ENCODE measurements at regions not wholly inside any gene's neighbourhood (a gene's known extent, or its start where the extent isn't known, plus 50 kb on each side); places are given as distances from the start of the nearest gene placed in this dataset.

DNA sequence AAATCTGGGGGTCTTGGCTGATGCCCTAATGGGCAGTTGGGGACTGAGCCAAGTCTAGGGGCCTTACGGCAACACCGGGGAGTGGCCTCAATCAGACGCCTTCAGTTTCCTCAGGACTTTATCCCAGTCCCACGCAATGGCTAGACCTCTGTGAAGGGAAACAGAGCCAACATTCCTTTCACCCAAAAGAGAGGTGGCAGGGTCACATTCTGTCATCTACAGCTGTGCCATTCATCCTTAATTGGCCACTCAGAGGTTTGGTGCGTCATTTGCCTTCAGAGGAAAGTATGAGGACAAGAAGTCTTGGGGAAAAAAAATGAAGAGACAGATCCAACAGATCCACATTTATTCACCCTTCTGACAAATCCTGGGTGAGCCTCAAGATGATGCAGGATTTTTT is 166.9 kb upstream of the AVPR1A start:
- TF ChIP-seq, protein P1, sequence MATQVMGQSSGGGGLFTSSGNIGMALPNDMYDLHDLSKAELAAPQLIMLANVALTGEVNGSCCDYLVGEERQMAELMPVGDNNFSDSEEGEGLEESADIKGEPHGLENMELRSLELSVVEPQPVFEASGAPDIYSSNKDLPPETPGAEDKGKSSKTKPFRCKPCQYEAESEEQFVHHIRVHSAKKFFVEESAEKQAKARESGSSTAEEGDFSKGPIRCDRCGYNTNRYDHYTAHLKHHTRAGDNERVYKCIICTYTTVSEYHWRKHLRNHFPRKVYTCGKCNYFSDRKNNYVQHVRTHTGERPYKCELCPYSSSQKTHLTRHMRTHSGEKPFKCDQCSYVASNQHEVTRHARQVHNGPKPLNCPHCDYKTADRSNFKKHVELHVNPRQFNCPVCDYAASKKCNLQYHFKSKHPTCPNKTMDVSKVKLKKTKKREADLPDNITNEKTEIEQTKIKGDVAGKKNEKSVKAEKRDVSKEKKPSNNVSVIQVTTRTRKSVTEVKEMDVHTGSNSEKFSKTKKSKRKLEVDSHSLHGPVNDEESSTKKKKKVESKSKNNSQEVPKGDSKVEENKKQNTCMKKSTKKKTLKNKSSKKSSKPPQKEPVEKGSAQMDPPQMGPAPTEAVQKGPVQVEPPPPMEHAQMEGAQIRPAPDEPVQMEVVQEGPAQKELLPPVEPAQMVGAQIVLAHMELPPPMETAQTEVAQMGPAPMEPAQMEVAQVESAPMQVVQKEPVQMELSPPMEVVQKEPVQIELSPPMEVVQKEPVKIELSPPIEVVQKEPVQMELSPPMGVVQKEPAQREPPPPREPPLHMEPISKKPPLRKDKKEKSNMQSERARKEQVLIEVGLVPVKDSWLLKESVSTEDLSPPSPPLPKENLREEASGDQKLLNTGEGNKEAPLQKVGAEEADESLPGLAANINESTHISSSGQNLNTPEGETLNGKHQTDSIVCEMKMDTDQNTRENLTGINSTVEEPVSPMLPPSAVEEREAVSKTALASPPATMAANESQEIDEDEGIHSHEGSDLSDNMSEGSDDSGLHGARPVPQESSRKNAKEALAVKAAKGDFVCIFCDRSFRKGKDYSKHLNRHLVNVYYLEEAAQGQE (IDR thresholded peaks at IDR 0.05; ENCODE audit: low read depth) = no peak
- TF ChIP-seq TCF12 (IDR thresholded peaks at IDR 0.05; ENCODE audit: low read depth) (no peak), CREB1 (IDR thresholded peaks at IDR 0.05; ENCODE audit: low read depth) (no peak), TEAD4 (IDR thresholded peaks at IDR 0.05) (no peak)

DNA sequence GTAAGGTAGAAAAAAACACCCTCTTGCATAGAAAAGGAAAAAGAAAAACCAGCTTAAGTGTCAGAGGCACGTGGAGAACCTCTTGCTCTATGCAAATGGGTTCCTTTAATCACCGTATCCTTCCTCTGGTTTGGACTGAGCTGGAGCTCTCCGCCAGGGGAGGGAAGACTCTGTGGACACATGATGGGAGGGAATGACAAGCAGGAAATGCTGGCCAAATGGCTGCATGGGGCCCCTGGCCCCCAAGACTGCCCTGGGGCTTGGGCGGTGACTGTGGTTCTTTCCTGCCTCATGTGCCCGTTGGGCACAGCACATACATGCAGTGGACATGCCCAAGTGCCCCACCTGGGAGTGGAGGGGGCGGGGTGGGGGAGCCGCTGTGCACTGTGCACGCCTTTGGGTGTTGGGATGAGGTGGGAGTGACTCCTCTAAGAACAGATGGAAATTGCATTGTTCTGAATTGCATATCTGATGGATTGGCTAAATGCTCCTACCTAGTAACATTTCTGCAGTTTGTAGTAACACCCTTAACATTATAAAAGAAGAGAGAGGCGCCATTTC is 166.4 kb upstream of the AVPR1A start:
- TF ChIP-seq TEAD4 (IDR thresholded peaks at IDR 0.05) (no peak), EGR1 (IDR thresholded peaks at IDR 0.05) (no peak), CREB1 (IDR thresholded peaks at IDR 0.05; ENCODE audit: low read depth) (no peak), EP300 (IDR thresholded peaks at IDR 0.05; ENCODE audit: borderline replicate concordance) (no peak), ZBTB7A (IDR thresholded peaks at IDR 0.05; ENCODE audit: low read depth) (no peak), NFIC (IDR thresholded peaks at IDR 0.05) (no peak), FOXM1 (IDR thresholded peaks at IDR 0.05; ENCODE audit: borderline replicate concordance, low read depth) (no peak), RAD21 (IDR thresholded peaks at IDR 0.05; ENCODE audit: low read depth) (no peak)
- TF ChIP-seq, protein P2, sequence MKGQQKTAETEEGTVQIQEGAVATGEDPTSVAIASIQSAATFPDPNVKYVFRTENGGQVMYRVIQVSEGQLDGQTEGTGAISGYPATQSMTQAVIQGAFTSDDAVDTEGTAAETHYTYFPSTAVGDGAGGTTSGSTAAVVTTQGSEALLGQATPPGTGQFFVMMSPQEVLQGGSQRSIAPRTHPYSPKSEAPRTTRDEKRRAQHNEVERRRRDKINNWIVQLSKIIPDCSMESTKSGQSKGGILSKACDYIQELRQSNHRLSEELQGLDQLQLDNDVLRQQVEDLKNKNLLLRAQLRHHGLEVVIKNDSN (IDR thresholded peaks at IDR 0.05) = no peak

DNA sequence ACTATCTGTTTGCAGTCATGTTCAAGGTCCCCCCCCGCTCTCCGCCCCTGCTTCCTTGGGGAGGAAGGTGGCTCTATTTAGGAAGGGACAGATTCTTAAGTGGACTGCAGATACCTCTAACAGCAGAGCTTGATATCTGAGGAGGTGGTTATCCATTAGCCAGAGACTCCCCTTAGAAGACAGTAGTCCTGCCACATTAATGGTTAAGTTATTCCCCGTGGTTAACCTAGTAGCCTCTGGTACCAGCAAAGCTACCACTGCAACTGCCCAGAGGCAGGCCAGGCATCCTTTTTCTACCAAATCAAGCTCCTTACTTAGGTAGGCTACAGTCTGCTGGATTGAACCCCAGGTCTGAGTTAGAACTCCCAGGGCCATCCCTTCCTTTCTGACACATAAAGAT is 162.1 kb upstream of the AVPR1A start:
- TF ChIP-seq, protein P1 (IDR thresholded peaks at IDR 0.05; ENCODE audit: low read depth) = no peak
- TF ChIP-seq YY1 (IDR thresholded peaks at IDR 0.05; ENCODE audit: low read depth) (no peak), EP300 (IDR thresholded peaks at IDR 0.05; ENCODE audit: borderline replicate concordance) (no peak), CREB1 (IDR thresholded peaks at IDR 0.05; ENCODE audit: low read depth) (no peak), TCF12 (IDR thresholded peaks at IDR 0.05; ENCODE audit: low read depth) (no peak)
- TF ChIP-seq, protein P2 (IDR thresholded peaks at IDR 0.05) = no peak

DNA sequence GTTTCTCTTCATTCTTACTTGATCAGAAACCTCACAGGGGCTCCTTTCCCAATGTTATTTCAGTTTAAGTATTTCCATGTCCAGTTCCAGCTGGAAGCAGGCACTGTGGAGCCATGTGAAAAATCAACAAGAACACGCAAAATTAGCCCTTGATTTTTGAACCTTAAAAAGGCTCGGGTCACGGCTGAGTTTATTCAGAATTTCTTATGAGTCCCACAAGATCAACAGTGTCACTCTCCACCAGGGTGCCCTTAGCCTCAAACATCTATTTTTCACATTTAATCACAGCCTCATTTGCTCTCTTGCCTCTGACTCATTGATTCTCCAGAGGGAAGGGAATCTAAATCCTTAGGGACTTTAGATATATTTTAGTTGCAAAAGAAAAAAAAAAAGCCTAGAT is 157.7 kb upstream of the AVPR1A start:
- TF ChIP-seq EP300 (IDR thresholded peaks at IDR 0.05; ENCODE audit: borderline replicate concordance) (no peak), YY1 (IDR thresholded peaks at IDR 0.05; ENCODE audit: low read depth) (no peak), EGR1 (IDR thresholded peaks at IDR 0.05) (no peak), CREB1 (IDR thresholded peaks at IDR 0.05; ENCODE audit: low read depth) (no peak), TAF1 (IDR thresholded peaks at IDR 0.05; ENCODE audit: low read depth) (no peak), FOXM1 (IDR thresholded peaks at IDR 0.05; ENCODE audit: borderline replicate concordance, low read depth) (no peak), CEBPB (IDR thresholded peaks at IDR 0.05) (no peak), NFIC (IDR thresholded peaks at IDR 0.05) (no peak), TCF12 (IDR thresholded peaks at IDR 0.05; ENCODE audit: low read depth) (no peak), TEAD4 (IDR thresholded peaks at IDR 0.05) (no peak), RAD21 (IDR thresholded peaks at IDR 0.05; ENCODE audit: low read depth) (no peak), ZBTB7A (IDR thresholded peaks at IDR 0.05; ENCODE audit: low read depth) (no peak)
- TF ChIP-seq, protein P2 (IDR thresholded peaks at IDR 0.05) = no peak
- TF ChIP-seq, protein P1 (IDR thresholded peaks at IDR 0.05; ENCODE audit: low read depth) = no peak
- TF ChIP-seq, protein P3, sequence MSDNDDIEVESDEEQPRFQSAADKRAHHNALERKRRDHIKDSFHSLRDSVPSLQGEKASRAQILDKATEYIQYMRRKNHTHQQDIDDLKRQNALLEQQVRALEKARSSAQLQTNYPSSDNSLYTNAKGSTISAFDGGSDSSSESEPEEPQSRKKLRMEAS (IDR thresholded peaks at IDR 0.05) = no peak

DNA sequence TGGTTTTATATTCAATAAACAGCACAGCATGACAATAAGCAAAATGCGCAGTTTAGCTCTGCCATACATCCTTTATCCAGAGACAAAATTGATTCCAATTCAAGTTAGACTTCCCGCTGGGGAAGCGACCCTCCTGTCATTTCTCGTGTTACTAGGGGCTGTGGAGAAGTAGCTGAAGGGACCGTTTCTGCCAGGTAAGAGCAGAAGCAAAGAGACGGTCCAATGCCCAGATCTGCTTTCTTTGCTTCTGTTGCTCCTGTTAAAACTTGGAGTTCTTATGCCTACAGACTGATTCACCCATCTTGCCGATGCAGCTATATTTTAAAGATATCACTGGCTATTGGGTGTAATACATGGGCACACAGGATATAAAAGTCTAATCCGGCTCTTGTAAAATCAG is 156.8 kb upstream of the AVPR1A start:
- TF ChIP-seq CEBPB (IDR thresholded peaks at IDR 0.05) = no peak
- no peak for TF ChIP-seq FOXM1 (IDR thresholded peaks at IDR 0.05; ENCODE audit: borderline replicate concordance, low read depth)
- TF ChIP-seq TEAD4 (IDR thresholded peaks at IDR 0.05) = no peak
- TF ChIP-seq EGR1 (IDR thresholded peaks at IDR 0.05) = no peak
- TF ChIP-seq, protein P3 (IDR thresholded peaks at IDR 0.05) = no peak
- no peak for TF ChIP-seq TAF1 (IDR thresholded peaks at IDR 0.05; ENCODE audit: low read depth)
- TF ChIP-seq, protein P2 (IDR thresholded peaks at IDR 0.05) = no peak
- TF ChIP-seq, protein P1 (IDR thresholded peaks at IDR 0.05; ENCODE audit: low read depth) = no peak
- no peak for TF ChIP-seq YY1 (IDR thresholded peaks at IDR 0.05; ENCODE audit: low read depth)
- TF ChIP-seq EP300 (IDR thresholded peaks at IDR 0.05; ENCODE audit: borderline replicate concordance) = no peak
- no peak for TF ChIP-seq TCF12 (IDR thresholded peaks at IDR 0.05; ENCODE audit: low read depth)
- no peak for TF ChIP-seq CREB1 (IDR thresholded peaks at IDR 0.05; ENCODE audit: low read depth)
- TF ChIP-seq ZBTB7A (IDR thresholded peaks at IDR 0.05; ENCODE audit: low read depth) = no peak
- no peak for TF ChIP-seq RAD21 (IDR thresholded peaks at IDR 0.05; ENCODE audit: low read depth)
- TF ChIP-seq NFIC (IDR thresholded peaks at IDR 0.05) = no peak
